ENCODE measurements at regions not wholly inside any gene's neighbourhood (a gene's known extent, or its start where the extent isn't known, plus 50 kb on each side); places are given as distances from the start of the nearest gene placed in this dataset.

GRCh38 chr4:30952526-30953219, 232.5 kb downstream of the PCDH7 start:
- no peaks in the 10 kb centered on the region for H3K4me1 ChIP-seq (ENCODE audit: control insufficient read depth in 2 of 3, insufficient read depth in 2 of 3, low read depth in 1 of 3, low read length in 3 of 3)
- FAIRE-seq (no peak), DNase-seq (no peak)
- intact Hi-C loops (cut with DNase I), result no loop called here
- H3K27ac ChIP-seq (ENCODE audit: low read depth in 2 of 2, low read length in 2 of 2), result no peak overlapping the region
- H3K4me3 ChIP-seq (ENCODE audit: low read length in 3 of 3), result no peak overlapping the region
- no peak for TF ChIP-seq CTCF (IDR thresholded peaks at IDR 0.05; ENCODE audit: borderline replicate concordance, extremely low read depth, insufficient read depth)
- H3K9me3 ChIP-seq (ENCODE audit: control insufficient read depth in 2 of 3, insufficient read depth in 1 of 3, low read length in 3 of 3), result no peaks in the 10 kb centered on the region
- H3K36me3 ChIP-seq (ENCODE audit: control insufficient read depth in 2 of 3, insufficient read depth in 3 of 3, low read length in 3 of 3), result no peaks in the 10 kb centered on the region
- H3K9ac ChIP-seq (ENCODE audit: low read length in 3 of 3), result no peak overlapping the region
- no peaks in the 10 kb centered on the region for H3K27me3 ChIP-seq (ENCODE audit: control insufficient read depth, insufficient read depth, low read length)

- no peak for TF ChIP-seq CTCF (IDR thresholded peaks at IDR 0.05; ENCODE audit: borderline replicate concordance, extremely low read depth, insufficient read depth)
- no peak overlapping the region for H3K27ac ChIP-seq (ENCODE audit: low read depth in 2 of 2, low read length in 2 of 2)
- intact Hi-C loops (cut with DNase I), result no loop called here
- no peaks in the 10 kb centered on the region for H3K36me3 ChIP-seq (ENCODE audit: control insufficient read depth in 2 of 3, insufficient read depth in 3 of 3, low read length in 3 of 3)
- no peaks in the 10 kb centered on the region for H3K9me3 ChIP-seq (ENCODE audit: control insufficient read depth in 2 of 3, insufficient read depth in 1 of 3, low read length in 3 of 3)
- FAIRE-seq, result no peak
- no peaks in the 10 kb centered on the region for H3K4me1 ChIP-seq (ENCODE audit: control insufficient read depth in 2 of 3, insufficient read depth in 2 of 3, low read depth in 1 of 3, low read length in 3 of 3)
- H3K9ac ChIP-seq (ENCODE audit: low read length in 3 of 3), result no peak overlapping the region
- no peak for DNase-seq
- no peak overlapping the region for H3K4me3 ChIP-seq (ENCODE audit: low read length in 3 of 3)
- no peaks in the 10 kb centered on the region for H3K27me3 ChIP-seq (ENCODE audit: control insufficient read depth, insufficient read depth, low read length)
Measured at GRCh38 chr4:30953799-30954198, 233.6 kb downstream of the PCDH7 start.

GRCh38 chr4:30956916-30957315, 236.7 kb downstream of the PCDH7 start:
- H3K4me3 ChIP-seq (ENCODE audit: low read length in 3 of 3), result no peak overlapping the region
- intact Hi-C loops (cut with DNase I), result no loop called here
- no peak for FAIRE-seq

More at GRCh38 chr4:30956916-30957315, 236.7 kb downstream of the PCDH7 start:
- Histone ChIP-seq H3K9me3 (ENCODE audit: control insufficient read depth in 2 of 3, insufficient read depth in 1 of 3, low read length in 3 of 3) (no peaks in the 10 kb centered on the region), H3K4me1 (ENCODE audit: control insufficient read depth in 2 of 3, insufficient read depth in 2 of 3, low read depth in 1 of 3, low read length in 3 of 3) (no peaks in the 10 kb centered on the region), H3K27ac (ENCODE audit: low read depth in 2 of 2, low read length in 2 of 2) (no peak overlapping the region), H3K36me3 (ENCODE audit: control insufficient read depth in 2 of 3, insufficient read depth in 3 of 3, low read length in 3 of 3) (no peaks in the 10 kb centered on the region), H3K27me3 (ENCODE audit: control insufficient read depth, insufficient read depth, low read length) (no peaks in the 10 kb centered on the region), H3K9ac (ENCODE audit: low read length in 3 of 3) (no peak overlapping the region)
- DNase-seq, result no peak
- TF ChIP-seq CTCF (IDR thresholded peaks at IDR 0.05; ENCODE audit: borderline replicate concordance, extremely low read depth, insufficient read depth), result no peak

Measured in kidney (tissue), 13 donors.